ENCODE measurements at regions not wholly inside any gene's neighbourhood (a gene's known extent, or its start where the extent isn't known, plus 50 kb on each side); places are given as distances from the start of the nearest gene placed in this dataset.
"Not testable (repeated sequence)": the region's sequence is repeated elsewhere in the genome, so short reads cannot be mapped to it uniquely, and the experiment has no call there.

DNA sequence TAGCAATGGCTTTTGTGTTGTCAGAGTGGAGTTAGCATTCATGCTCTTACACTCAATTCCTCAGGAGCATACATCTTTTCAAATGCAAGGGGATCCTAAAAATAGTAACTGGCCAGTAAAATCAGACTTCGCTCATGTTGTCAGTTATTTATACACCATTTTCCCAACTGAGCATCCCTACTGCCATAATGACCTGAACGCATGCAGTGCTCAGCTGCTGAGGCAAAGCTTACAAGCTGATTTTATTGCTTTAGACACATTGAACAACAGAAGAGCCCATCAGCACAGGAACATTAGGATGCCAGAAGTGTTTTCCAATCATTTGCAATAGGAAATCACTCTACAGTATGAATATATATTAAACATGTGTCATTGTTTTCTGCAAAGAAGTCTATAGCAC is 689.7 kb upstream of the BCHE start:
- Histone ChIP-seq H3K36me3 (replicated peaks) (no peaks in the 10 kb centered on the region), H3K27ac (no peak overlapping the region), H3K27me3 (replicated peaks) (no peaks in the 10 kb centered on the region), H3K4me3 (ENCODE audit: low read depth, low read length) (no peak overlapping the region)
- DNase-seq: no peak
- TF ChIP-seq CTCF (IDR thresholded peaks at IDR 0.05; ENCODE audit: low read depth, low read length, missing control alignments): no peak
- in situ Hi-C loops (cut with HindIII; ENCODE audit: low pct_ligation_motif_present, low sequenced_read_pairs): no loop called here

DNA sequence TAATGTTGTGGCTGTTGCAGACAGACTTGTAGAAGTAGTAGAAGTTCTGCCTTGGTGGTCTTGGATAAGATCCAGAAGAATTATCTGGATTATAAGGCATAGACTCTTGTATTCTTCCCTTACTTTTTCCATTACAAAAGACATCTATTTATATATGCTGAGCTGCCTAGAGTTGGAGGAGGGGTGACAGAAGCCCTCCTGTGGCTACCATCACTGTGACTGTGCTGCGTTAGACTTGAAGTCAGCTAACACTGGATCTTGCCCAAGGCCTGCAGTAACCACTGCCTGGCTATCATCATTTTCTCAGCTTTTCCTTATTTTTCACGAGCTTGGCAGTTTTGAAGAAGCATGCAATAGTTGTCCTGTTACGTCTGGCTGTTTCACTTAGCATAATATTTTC is 684.8 kb upstream of the BCHE start:
- no peak for DNase-seq
- Histone ChIP-seq H3K4me3 (ENCODE audit: low read depth, low read length) (no peak overlapping the region), H3K36me3 (replicated peaks) (no peaks in the 10 kb centered on the region), H3K27me3 (replicated peaks) (no peaks in the 10 kb centered on the region), H3K27ac (no peak overlapping the region)
- in situ Hi-C loops (cut with HindIII; ENCODE audit: low pct_ligation_motif_present, low sequenced_read_pairs): no loop called here
- TF ChIP-seq CTCF (IDR thresholded peaks at IDR 0.05; ENCODE audit: low read depth, low read length, missing control alignments): no peak

GRCh38 chr3:166519443-166519842 is 682.2 kb upstream of the BCHE start:
- no peak for TF ChIP-seq CTCF (IDR thresholded peaks at IDR 0.05; ENCODE audit: low read depth, low read length, missing control alignments)
- H3K27me3 ChIP-seq (replicated peaks): no peaks in the 10 kb centered on the region

GRCh38 chr3:166518040-166518439 is 680.8 kb upstream of the BCHE start:
- no peaks in the 10 kb centered on the region for H3K27me3 ChIP-seq (replicated peaks)
- no peak for DNase-seq

More at GRCh38 chr3:166519443-166519842, 682.2 kb upstream of the BCHE start:
- H3K27ac ChIP-seq: no peak overlapping the region
- no peak for DNase-seq
- no peak overlapping the region for H3K4me3 ChIP-seq (ENCODE audit: low read depth, low read length)
- in situ Hi-C loops (cut with HindIII; ENCODE audit: low pct_ligation_motif_present, low sequenced_read_pairs): no loop called here
- H3K36me3 ChIP-seq (replicated peaks): no peaks in the 10 kb centered on the region

GRCh38 chr3:166510382-166510781 is 673.2 kb upstream of the BCHE start:
- in situ Hi-C loops (cut with HindIII; ENCODE audit: low pct_ligation_motif_present, low sequenced_read_pairs): no loop called here
- H3K4me3 ChIP-seq (ENCODE audit: low read depth, low read length): no peak overlapping the region
- TF ChIP-seq CTCF (IDR thresholded peaks at IDR 0.05; ENCODE audit: low read depth, low read length, missing control alignments): no peak
- DNase-seq: no peak
- H3K27ac ChIP-seq: no peak overlapping the region
- H3K36me3 ChIP-seq (replicated peaks): no peaks in the 10 kb centered on the region
- no peaks in the 10 kb centered on the region for H3K27me3 ChIP-seq (replicated peaks)

More at GRCh38 chr3:166518040-166518439, 680.8 kb upstream of the BCHE start:
- in situ Hi-C loops (cut with HindIII; ENCODE audit: low pct_ligation_motif_present, low sequenced_read_pairs): no loop called here
- H3K27ac ChIP-seq: no peak overlapping the region
- no peaks in the 10 kb centered on the region for H3K36me3 ChIP-seq (replicated peaks)
- H3K4me3 ChIP-seq (ENCODE audit: low read depth, low read length): no peak overlapping the region
- no peak for TF ChIP-seq CTCF (IDR thresholded peaks at IDR 0.05; ENCODE audit: low read depth, low read length, missing control alignments)

DNA sequence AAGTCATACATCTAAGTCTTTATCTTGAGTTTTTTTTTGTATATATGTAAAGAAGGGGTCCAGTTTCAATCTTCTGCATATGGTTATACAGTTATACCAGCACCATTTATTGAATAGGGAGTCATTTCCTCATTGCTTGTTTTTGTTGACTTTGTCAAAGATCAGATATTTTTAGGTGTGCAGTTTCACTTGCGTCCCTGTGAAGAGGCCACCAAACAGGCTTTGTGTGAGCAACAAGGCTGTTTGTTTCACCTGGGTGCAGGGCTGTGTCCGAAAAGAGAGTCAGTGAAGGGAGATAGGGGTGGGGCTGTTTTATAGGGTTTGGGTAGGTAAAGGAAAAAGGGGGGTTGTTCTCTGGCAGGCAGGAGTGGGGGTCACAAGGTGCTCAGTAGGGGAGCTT is 663.2 kb upstream of the BCHE start:
- DNase-seq; in situ Hi-C loops (cut with HindIII; ENCODE audit: low pct_ligation_motif_present, low sequenced_read_pairs); H3K27me3 ChIP-seq (replicated peaks); H3K4me3 ChIP-seq (ENCODE audit: low read depth, low read length); H3K36me3 ChIP-seq (replicated peaks); H3K27ac ChIP-seq: not testable (repeated sequence)

Data from brain microvascular endothelial cell (primary cell).